ENCODE measurements at regions not wholly inside any gene's neighbourhood (a gene's known extent, or its start where the extent isn't known, plus 50 kb on each side); places are given as distances from the start of the nearest gene placed in this dataset.

DNA sequence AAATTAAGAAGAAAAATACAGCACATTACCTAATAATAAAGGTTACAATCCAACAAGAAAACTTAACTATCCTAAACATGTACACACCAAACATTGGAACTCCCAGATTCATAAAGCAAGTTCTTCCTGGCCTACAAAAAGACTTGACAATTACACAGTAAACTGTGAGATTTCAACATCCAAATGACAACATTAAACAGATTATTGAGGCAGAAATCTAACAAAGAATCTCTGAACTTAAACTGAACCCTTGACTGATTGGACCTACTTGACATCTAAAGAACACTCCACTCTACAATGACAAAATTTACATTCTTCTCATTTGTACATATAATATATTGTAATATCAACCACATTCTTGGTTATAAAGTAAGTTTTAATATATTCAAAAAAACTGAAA lies 1341.3 kb downstream of the LRFN5 start:
- ATAC-seq: no peak
- TF ChIP-seq, protein P1, sequence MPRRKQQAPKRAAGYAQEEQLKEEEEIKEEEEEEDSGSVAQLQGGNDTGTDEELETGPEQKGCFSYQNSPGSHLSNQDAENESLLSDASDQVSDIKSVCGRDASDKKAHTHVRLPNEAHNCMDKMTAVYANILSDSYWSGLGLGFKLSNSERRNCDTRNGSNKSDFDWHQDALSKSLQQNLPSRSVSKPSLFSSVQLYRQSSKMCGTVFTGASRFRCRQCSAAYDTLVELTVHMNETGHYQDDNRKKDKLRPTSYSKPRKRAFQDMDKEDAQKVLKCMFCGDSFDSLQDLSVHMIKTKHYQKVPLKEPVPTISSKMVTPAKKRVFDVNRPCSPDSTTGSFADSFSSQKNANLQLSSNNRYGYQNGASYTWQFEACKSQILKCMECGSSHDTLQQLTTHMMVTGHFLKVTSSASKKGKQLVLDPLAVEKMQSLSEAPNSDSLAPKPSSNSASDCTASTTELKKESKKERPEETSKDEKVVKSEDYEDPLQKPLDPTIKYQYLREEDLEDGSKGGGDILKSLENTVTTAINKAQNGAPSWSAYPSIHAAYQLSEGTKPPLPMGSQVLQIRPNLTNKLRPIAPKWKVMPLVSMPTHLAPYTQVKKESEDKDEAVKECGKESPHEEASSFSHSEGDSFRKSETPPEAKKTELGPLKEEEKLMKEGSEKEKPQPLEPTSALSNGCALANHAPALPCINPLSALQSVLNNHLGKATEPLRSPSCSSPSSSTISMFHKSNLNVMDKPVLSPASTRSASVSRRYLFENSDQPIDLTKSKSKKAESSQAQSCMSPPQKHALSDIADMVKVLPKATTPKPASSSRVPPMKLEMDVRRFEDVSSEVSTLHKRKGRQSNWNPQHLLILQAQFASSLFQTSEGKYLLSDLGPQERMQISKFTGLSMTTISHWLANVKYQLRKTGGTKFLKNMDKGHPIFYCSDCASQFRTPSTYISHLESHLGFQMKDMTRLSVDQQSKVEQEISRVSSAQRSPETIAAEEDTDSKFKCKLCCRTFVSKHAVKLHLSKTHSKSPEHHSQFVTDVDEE (CRISPR knock-in tag; IDR thresholded peaks at IDR 0.05): no peak
- TF ChIP-seq ZFP3 (CRISPR knock-in tag; IDR thresholded peaks at IDR 0.05) (no peak), ESRRG (CRISPR knock-in tag; IDR thresholded peaks at IDR 0.05) (no peak)

DNA sequence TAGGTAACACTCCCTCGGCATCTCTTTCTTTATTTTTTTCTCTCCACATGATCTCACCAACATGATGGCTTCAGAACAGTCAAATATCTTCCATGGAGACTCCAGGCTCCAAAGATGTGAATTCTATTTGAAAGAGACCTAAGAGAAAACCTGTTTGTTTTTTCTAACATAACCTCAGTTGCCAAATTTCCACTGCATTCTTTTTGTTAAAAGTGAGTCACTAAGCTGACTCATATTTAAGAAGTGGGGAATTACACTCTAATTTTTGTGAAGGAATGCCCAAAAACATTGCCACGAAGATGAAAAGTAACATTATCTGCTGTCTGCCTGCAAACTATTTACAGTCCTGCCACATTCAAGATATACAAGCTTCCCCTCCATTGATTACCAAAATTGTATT lies 1337.6 kb downstream of the LRFN5 start:
- TF ChIP-seq ZNF8 (CRISPR knock-in tag; IDR thresholded peaks at IDR 0.05) (no peak), BACH2 (CRISPR knock-in tag; IDR thresholded peaks at IDR 0.05; ENCODE audit: borderline replicate concordance) (no peak), ESRRG (CRISPR knock-in tag; IDR thresholded peaks at IDR 0.05) (no peak), GLIS3 (CRISPR knock-in tag; IDR thresholded peaks at IDR 0.05) (no peak), ZC3H10 (CRISPR knock-in tag; IDR thresholded peaks at IDR 0.05) (no peak), ZNF70 (CRISPR knock-in tag; IDR thresholded peaks at IDR 0.05) (no peak), OSR1 (CRISPR knock-in tag; IDR thresholded peaks at IDR 0.05) (no peak), ZFP30 (CRISPR knock-in tag; IDR thresholded peaks at IDR 0.05) (no peak), ISL1 (CRISPR knock-in tag; IDR thresholded peaks at IDR 0.05) (no peak), RARB (CRISPR knock-in tag; IDR thresholded peaks at IDR 0.05) (no peak), TCF4 (CRISPR knock-in tag; IDR thresholded peaks at IDR 0.05; ENCODE audit: borderline replicate concordance) (no peak), ZNF565 (CRISPR knock-in tag; conservative IDR thresholded peaks at IDR 0.05; ENCODE audit: low read depth) (no peak), CSDC2 (CRISPR knock-in tag; IDR thresholded peaks at IDR 0.05) (no peak), ARNTL (CRISPR knock-in tag; IDR thresholded peaks at IDR 0.05; ENCODE audit: borderline replicate concordance, low read depth) (no peak), ZFP3 (CRISPR knock-in tag; IDR thresholded peaks at IDR 0.05) (no peak)
- TF ChIP-seq, protein P2, sequence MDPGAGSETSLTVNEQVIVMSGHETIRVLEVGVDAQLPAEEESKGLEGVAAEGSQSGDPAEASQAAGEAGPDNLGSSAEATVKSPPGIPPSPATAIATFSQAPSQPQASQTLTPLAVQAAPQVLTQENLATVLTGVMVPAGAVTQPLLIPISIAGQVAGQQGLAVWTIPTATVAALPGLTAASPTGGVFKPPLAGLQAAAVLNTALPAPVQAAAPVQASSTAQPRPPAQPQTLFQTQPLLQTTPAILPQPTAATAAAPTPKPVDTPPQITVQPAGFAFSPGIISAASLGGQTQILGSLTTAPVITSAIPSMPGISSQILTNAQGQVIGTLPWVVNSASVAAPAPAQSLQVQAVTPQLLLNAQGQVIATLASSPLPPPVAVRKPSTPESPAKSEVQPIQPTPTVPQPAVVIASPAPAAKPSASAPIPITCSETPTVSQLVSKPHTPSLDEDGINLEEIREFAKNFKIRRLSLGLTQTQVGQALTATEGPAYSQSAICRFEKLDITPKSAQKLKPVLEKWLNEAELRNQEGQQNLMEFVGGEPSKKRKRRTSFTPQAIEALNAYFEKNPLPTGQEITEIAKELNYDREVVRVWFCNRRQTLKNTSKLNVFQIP (CRISPR knock-in tag; IDR thresholded peaks at IDR 0.05; ENCODE audit: borderline replicate concordance, low read depth): no peak
- TF ChIP-seq, protein P1 (CRISPR knock-in tag; IDR thresholded peaks at IDR 0.05): no peak
- TF ChIP-seq, protein P3, sequence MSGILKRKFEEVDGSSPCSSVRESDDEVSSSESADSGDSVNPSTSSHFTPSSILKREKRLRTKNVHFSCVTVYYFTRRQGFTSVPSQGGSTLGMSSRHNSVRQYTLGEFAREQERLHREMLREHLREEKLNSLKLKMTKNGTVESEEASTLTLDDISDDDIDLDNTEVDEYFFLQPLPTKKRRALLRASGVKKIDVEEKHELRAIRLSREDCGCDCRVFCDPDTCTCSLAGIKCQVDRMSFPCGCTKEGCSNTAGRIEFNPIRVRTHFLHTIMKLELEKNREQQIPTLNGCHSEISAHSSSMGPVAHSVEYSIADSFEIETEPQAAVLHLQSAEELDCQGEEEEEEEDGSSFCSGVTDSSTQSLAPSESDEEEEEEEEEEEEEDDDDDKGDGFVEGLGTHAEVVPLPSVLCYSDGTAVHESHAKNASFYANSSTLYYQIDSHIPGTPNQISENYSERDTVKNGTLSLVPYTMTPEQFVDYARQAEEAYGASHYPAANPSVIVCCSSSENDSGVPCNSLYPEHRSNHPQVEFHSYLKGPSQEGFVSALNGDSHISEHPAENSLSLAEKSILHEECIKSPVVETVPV (CRISPR knock-in tag; IDR thresholded peaks at IDR 0.05): no peak
- TF ChIP-seq, protein P4, sequence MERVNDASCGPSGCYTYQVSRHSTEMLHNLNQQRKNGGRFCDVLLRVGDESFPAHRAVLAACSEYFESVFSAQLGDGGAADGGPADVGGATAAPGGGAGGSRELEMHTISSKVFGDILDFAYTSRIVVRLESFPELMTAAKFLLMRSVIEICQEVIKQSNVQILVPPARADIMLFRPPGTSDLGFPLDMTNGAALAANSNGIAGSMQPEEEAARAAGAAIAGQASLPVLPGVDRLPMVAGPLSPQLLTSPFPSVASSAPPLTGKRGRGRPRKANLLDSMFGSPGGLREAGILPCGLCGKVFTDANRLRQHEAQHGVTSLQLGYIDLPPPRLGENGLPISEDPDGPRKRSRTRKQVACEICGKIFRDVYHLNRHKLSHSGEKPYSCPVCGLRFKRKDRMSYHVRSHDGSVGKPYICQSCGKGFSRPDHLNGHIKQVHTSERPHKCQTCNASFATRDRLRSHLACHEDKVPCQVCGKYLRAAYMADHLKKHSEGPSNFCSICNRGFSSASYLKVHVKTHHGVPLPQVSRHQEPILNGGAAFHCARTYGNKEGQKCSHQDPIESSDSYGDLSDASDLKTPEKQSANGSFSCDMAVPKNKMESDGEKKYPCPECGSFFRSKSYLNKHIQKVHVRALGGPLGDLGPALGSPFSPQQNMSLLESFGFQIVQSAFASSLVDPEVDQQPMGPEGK (CRISPR knock-in tag; IDR thresholded peaks at IDR 0.05; ENCODE audit: borderline replicate concordance): no peak
- no peak for ATAC-seq

DNA sequence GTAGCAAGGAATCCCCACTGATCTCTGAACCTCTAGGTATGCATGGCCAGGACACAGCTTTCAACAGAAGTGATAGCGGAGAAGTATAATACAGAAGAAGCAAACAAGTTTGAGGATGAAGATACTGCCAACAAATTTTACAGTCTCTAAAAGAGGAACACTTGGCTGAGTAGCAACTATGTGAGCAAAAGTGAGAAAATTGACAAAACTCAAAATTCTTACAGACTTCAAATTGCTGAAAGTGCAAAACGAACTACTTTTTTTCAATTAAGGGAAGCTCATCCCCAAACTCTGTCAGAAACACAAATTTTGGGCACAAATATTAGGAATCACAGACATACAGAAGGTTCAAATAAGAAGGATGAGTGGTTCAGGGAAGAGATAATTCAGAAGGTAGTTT lies 1324.6 kb downstream of the LRFN5 start:
- ATAC-seq: no peak
- TF ChIP-seq PPARA (CRISPR knock-in tag; IDR thresholded peaks at IDR 0.05; ENCODE audit: borderline replicate concordance): no peak
- no peak for TF ChIP-seq BACH2 (CRISPR knock-in tag; IDR thresholded peaks at IDR 0.05; ENCODE audit: borderline replicate concordance)
- no peak for TF ChIP-seq ZNF565 (CRISPR knock-in tag; conservative IDR thresholded peaks at IDR 0.05; ENCODE audit: low read depth)
- TF ChIP-seq RARB (CRISPR knock-in tag; IDR thresholded peaks at IDR 0.05): no peak
- no peak for TF ChIP-seq ESRRG (CRISPR knock-in tag; IDR thresholded peaks at IDR 0.05)
- TF ChIP-seq, protein P3 (CRISPR knock-in tag; IDR thresholded peaks at IDR 0.05): no peak
- TF ChIP-seq ZNF8 (CRISPR knock-in tag; IDR thresholded peaks at IDR 0.05): no peak
- TF ChIP-seq, protein P2 (CRISPR knock-in tag; IDR thresholded peaks at IDR 0.05; ENCODE audit: borderline replicate concordance, low read depth): no peak
- no peak for TF ChIP-seq ZFP30 (CRISPR knock-in tag; IDR thresholded peaks at IDR 0.05)
- TF ChIP-seq TOX (CRISPR knock-in tag; IDR thresholded peaks at IDR 0.05; ENCODE audit: borderline replicate concordance): no peak
- TF ChIP-seq, protein P4 (CRISPR knock-in tag; IDR thresholded peaks at IDR 0.05; ENCODE audit: borderline replicate concordance): no peak
